ENCODE measurements at regions not wholly inside any gene's neighbourhood (a gene's known extent, or its start where the extent isn't known, plus 50 kb on each side); places are given as distances from the start of the nearest gene placed in this dataset.

DNA sequence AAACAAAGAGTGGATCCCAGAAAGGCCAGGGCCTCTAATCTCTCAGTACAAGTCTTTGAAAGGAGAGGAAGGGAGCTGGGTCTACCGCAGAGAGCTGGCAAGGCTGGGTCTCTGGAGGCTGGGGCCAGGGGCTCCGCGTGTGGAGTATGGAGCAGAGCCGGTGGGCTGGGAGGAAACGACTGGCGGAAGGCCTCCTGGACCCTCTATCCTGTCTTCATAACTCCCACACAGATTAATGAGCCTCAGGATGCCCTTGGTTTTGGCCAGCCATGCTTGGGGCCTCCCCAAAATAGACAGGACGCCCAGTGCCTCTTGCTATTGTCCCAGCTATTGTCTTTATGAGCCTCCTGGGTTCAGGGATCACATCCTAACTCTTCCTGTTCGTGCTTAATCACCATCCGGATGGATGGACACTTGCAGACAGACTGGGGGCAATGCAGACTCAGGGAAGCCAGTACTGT is 306.4 kb downstream of the DHX35 start:
- Mint-ChIP-seq H3K36me3 (no peaks in the 10 kb centered on the region), H3K4me1 (no peaks in the 10 kb centered on the region), H3K4me3 (no peak overlapping the region), H3K27ac (no peak overlapping the region), H3K9me3 (no peaks in the 10 kb centered on the region), H3K27me3 (ENCODE audit: low read depth in 3 of 3) (peaks cover 1 to 3% (median 2%) of the 10 kb centered on the region in 3 donors)
- no peak overlapping the region for H3K27ac ChIP-seq (ENCODE audit: low read depth in 1 of 2, low read length in 2 of 2)
- TF ChIP-seq, protein P1, sequence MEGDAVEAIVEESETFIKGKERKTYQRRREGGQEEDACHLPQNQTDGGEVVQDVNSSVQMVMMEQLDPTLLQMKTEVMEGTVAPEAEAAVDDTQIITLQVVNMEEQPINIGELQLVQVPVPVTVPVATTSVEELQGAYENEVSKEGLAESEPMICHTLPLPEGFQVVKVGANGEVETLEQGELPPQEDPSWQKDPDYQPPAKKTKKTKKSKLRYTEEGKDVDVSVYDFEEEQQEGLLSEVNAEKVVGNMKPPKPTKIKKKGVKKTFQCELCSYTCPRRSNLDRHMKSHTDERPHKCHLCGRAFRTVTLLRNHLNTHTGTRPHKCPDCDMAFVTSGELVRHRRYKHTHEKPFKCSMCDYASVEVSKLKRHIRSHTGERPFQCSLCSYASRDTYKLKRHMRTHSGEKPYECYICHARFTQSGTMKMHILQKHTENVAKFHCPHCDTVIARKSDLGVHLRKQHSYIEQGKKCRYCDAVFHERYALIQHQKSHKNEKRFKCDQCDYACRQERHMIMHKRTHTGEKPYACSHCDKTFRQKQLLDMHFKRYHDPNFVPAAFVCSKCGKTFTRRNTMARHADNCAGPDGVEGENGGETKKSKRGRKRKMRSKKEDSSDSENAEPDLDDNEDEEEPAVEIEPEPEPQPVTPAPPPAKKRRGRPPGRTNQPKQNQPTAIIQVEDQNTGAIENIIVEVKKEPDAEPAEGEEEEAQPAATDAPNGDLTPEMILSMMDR (IDR thresholded peaks at IDR 0.05): no peak
- H4K20me1 ChIP-seq (ENCODE audit: insufficient read depth, low read length): no peaks in the 10 kb centered on the region
- H3K9me3 ChIP-seq (replicated peaks in 1 of 2; ENCODE audit: control insufficient read depth in 1 of 2, insufficient read depth in 1 of 2, low read length in 2 of 2): no peaks in the 10 kb centered on the region
- H2AFZ ChIP-seq (ENCODE audit: insufficient read depth, low read depth, low read length, poor library complexity, severe bottlenecking): no peak overlapping the region
- no peaks in the 10 kb centered on the region for H3K27me3 ChIP-seq (ENCODE audit: control insufficient read depth in 2 of 2, insufficient read depth in 2 of 2, low read length in 2 of 2)
- DNase-seq: no peak
- no peaks in the 10 kb centered on the region for H3K4me1 ChIP-seq (ENCODE audit: control insufficient read depth in 1 of 2, insufficient read depth in 2 of 2, low read length in 2 of 2)
- H3K79me2 ChIP-seq (ENCODE audit: insufficient read depth, low read length): no peaks in the 10 kb centered on the region
- no peaks in the 10 kb centered on the region for H3K36me3 ChIP-seq (replicated peaks in 1 of 2; ENCODE audit: control insufficient read depth in 1 of 2, insufficient read depth in 2 of 2, low read length in 2 of 2)
- intact Hi-C loops (cut with micrococcal nuclease): loop anchor here (5.0 kb wide), 1 partner anchor 1694 kb away; no protein-coding TSS in a partner anchor
- WGBS (ENCODE audit: insufficient coverage): no CpG with 5 or more reads among the region's 9 CpGs
- no peak overlapping the region for H3K4me3 ChIP-seq (replicated peaks in 1 of 3; ENCODE audit: low read depth in 2 of 3, low read length in 3 of 3)
- H3K9ac ChIP-seq (ENCODE audit: insufficient read depth, low read length, poor library complexity, severe bottlenecking): no peak overlapping the region
- no peak overlapping the region for H3K4me2 ChIP-seq (replicated peaks; ENCODE audit: extremely low read depth, low read length, poor library complexity, severe bottlenecking)

DNA sequence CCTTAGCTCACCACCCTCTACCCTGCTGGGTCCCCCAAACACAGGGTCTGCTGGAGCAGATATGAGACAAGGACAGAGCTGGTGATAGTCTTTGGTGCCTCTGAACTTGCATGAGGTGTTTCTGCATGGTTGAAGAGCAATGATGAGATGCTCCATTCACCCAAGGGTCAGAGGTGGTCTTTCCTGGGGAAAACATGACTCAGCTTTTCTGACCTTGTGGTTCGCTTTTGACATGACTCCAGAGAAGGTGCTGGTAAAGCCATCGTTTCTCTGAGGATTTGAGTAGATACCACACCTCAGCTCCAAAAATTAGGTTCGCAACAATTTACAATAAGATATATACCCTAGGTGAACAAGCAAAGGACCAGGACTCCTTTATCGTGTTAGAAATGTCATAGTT is 304.8 kb downstream of the DHX35 start:
- Mint-ChIP-seq H3K4me3 (no peak overlapping the region), H3K9me3 (no peaks in the 10 kb centered on the region), H3K27me3 (ENCODE audit: low read depth in 3 of 3) (peaks cover 1 to 5% (median 3%) of the 10 kb centered on the region in 3 donors), H3K36me3 (no peaks in the 10 kb centered on the region), H3K27ac (no peak overlapping the region), H3K4me1 (no peaks in the 10 kb centered on the region)
- TF ChIP-seq, protein P1 (IDR thresholded peaks at IDR 0.05): no peak
- intact Hi-C loops (cut with micrococcal nuclease): loop anchor here (5.0 kb wide), 1 partner anchor 1695 kb away; no protein-coding TSS in a partner anchor
- no peak overlapping the region for H3K4me2 ChIP-seq (replicated peaks; ENCODE audit: extremely low read depth, low read length, poor library complexity, severe bottlenecking)
- no peaks in the 10 kb centered on the region for H3K36me3 ChIP-seq (replicated peaks in 1 of 2; ENCODE audit: control insufficient read depth in 1 of 2, insufficient read depth in 2 of 2, low read length in 2 of 2)
- no peaks in the 10 kb centered on the region for H3K9me3 ChIP-seq (replicated peaks in 1 of 2; ENCODE audit: control insufficient read depth in 1 of 2, insufficient read depth in 1 of 2, low read length in 2 of 2)
- no peak overlapping the region for H3K4me3 ChIP-seq (replicated peaks in 1 of 3; ENCODE audit: low read depth in 2 of 3, low read length in 3 of 3)
- no peaks in the 10 kb centered on the region for H3K79me2 ChIP-seq (ENCODE audit: insufficient read depth, low read length)
- no peaks in the 10 kb centered on the region for H3K4me1 ChIP-seq (ENCODE audit: control insufficient read depth in 1 of 2, insufficient read depth in 2 of 2, low read length in 2 of 2)
- no peak overlapping the region for H3K9ac ChIP-seq (ENCODE audit: insufficient read depth, low read length, poor library complexity, severe bottlenecking)
- H3K27ac ChIP-seq (ENCODE audit: low read depth in 1 of 2, low read length in 2 of 2): no peak overlapping the region
- no peaks in the 10 kb centered on the region for H3K27me3 ChIP-seq (ENCODE audit: control insufficient read depth in 2 of 2, insufficient read depth in 2 of 2, low read length in 2 of 2)
- 100% methylated on average over 2 of the region's 4 CpGs for WGBS (ENCODE audit: insufficient coverage)
- no peak for DNase-seq
- no peak overlapping the region for H2AFZ ChIP-seq (ENCODE audit: insufficient read depth, low read depth, low read length, poor library complexity, severe bottlenecking)
- H4K20me1 ChIP-seq (ENCODE audit: insufficient read depth, low read length): no peaks in the 10 kb centered on the region
